Chondrocyte (in vitro differentiated cells): ENCODE measurements at regions not wholly inside any gene's neighbourhood (a gene's known extent, or its start where the extent isn't known, plus 50 kb on each side); places are given as distances from the start of the nearest gene placed in this dataset.

ENCODE experiments used
- DNase-seq: peaks from one replicate; pipeline ENCODE4 v3.0.0; 2021; ENCODE audit warnings: mixed read lengths, low spot score
- H3K27ac Mint-ChIP-seq: one replicate; pipeline ENCODE4 v1.8.0; 2021; ENCODE audit warnings: mild to moderate bottlenecking, moderate library complexity, mixed read lengths; ENCODE audit not compliant: unreplicated experiment
- H3K27me3 Mint-ChIP-seq: 2 replicates; pipeline ENCODE4 v1.8.0; 2021; ENCODE audit warnings: low read depth, mixed read lengths
- H3K36me3 Mint-ChIP-seq: 2 replicates; pipeline ENCODE4 v1.8.0; 2021; ENCODE audit warnings: low read depth, mixed read lengths
- H3K4me1 Mint-ChIP-seq: 2 replicates; pipeline ENCODE4 v1.8.0; 2021; ENCODE audit warnings: low read depth, mild to moderate bottlenecking, mixed read lengths
- H3K4me3 Mint-ChIP-seq: one replicate; pipeline ENCODE4 v1.8.0; 2021; ENCODE audit warnings: mild to moderate bottlenecking, moderate library complexity, mixed read lengths; ENCODE audit not compliant: unreplicated experiment
- H3K9me3 Mint-ChIP-seq: 2 replicates; pipeline ENCODE4 v1.8.0; 2021; ENCODE audit warnings: low read depth, mixed read lengths
- TF ChIP-seq, protein P1 (sequence below): fragments of 200-600 bp; sonication (generic); IDR thresholded peaks from 2 replicates; pipeline ENCODE4 v1.5.0; 2021; ENCODE audit warnings: antibody characterized with exemption, mild to moderate bottlenecking, moderate library complexity

DNA sequence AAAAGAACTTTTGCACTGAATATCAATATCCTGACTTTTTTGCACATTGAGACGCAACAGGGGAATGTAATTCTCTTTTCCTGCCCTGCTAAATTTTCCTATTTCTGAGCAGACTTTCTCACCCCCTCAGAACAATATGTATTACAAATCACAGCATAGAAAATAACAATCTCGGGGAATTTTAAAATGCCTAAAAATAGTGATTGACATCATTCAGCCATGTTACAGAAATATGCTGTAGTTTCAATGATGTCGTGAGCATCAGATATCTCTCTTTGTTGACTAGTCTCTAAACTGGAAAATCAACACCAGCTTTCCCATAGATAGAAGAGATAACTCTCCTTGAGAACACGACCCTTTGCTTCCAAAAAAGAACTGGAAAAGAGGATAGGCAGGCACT is 166.7 kb downstream of the ZDHHC21 start:
- Mint-ChIP-seq H3K9me3 (no peaks in the 10 kb centered on the region), H3K4me3 (no peak overlapping the region), H3K36me3 (no peaks in the 10 kb centered on the region), H3K27ac (no peak overlapping the region), H3K4me1 (no peaks in the 10 kb centered on the region), H3K27me3 (no peaks in the 10 kb centered on the region)
- DNase-seq, result no peak
- TF ChIP-seq, protein P1, sequence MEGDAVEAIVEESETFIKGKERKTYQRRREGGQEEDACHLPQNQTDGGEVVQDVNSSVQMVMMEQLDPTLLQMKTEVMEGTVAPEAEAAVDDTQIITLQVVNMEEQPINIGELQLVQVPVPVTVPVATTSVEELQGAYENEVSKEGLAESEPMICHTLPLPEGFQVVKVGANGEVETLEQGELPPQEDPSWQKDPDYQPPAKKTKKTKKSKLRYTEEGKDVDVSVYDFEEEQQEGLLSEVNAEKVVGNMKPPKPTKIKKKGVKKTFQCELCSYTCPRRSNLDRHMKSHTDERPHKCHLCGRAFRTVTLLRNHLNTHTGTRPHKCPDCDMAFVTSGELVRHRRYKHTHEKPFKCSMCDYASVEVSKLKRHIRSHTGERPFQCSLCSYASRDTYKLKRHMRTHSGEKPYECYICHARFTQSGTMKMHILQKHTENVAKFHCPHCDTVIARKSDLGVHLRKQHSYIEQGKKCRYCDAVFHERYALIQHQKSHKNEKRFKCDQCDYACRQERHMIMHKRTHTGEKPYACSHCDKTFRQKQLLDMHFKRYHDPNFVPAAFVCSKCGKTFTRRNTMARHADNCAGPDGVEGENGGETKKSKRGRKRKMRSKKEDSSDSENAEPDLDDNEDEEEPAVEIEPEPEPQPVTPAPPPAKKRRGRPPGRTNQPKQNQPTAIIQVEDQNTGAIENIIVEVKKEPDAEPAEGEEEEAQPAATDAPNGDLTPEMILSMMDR, result no peak

DNA sequence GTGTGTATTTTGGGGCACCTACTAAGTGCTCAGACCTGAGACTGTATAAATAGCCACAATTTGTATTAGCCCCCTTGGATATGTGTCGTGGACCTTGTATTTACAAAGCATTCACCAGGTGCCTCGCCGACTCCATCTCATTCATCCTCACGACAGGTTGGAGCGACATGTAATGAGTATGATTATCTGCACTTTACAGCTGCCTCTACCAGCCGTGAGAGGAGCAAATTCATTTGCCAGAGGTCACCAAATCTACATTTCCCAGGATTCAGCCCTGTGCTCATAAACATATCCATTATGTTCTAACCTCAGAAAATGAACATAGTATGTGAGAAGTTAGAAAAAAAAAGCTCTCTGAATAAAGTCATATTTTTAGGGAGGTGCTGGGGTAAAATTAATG is 167.4 kb downstream of the ZDHHC21 start:
- TF ChIP-seq, protein P1, result no peak
- H3K27ac Mint-ChIP-seq, result no peak overlapping the region
- no peak for DNase-seq
- no peaks in the 10 kb centered on the region for H3K36me3 Mint-ChIP-seq
- no peaks in the 10 kb centered on the region for H3K27me3 Mint-ChIP-seq
- no peaks in the 10 kb centered on the region for H3K4me1 Mint-ChIP-seq
- H3K4me3 Mint-ChIP-seq, result no peak overlapping the region
- no peaks in the 10 kb centered on the region for H3K9me3 Mint-ChIP-seq

DNA sequence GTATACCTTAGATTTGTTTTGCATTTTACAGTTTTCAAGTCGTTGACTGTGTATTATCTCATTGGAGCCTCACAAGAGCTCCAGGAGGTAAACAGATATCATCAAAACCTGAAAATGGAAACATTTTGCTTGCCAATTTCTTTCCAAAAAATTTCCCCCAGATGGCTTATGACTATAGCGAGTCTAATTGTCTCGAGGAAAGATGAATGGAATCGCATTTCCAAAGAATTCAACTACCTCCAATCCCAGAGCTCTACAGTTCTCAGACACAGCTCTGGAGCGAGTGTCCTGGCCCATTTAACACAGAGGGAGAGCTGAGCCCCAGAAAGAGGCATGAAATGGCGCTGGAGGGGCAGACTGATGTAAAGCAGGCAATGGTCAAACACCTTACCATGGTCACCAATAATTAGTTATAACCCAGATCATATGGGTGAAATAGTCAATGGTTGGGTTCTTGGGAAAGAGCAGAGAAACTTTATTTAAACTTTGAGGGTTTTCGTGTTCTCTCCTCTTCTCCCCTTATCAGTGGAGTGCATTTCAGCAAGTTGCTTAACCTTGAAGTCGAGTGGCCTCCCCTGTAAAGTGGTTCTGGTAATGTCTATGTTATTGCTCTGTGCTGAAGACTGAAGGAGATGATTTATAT is 168.2 kb downstream of the ZDHHC21 start:
- DNase-seq, result no peak
- Mint-ChIP-seq H3K27me3 (no peaks in the 10 kb centered on the region), H3K4me1 (peaks cover 6% of the 10 kb centered on the region), H3K36me3 (no peaks in the 10 kb centered on the region), H3K9me3 (no peaks in the 10 kb centered on the region), H3K4me3 (no peak overlapping the region), H3K27ac (no peak overlapping the region)
- TF ChIP-seq, protein P1, result no peak

DNA sequence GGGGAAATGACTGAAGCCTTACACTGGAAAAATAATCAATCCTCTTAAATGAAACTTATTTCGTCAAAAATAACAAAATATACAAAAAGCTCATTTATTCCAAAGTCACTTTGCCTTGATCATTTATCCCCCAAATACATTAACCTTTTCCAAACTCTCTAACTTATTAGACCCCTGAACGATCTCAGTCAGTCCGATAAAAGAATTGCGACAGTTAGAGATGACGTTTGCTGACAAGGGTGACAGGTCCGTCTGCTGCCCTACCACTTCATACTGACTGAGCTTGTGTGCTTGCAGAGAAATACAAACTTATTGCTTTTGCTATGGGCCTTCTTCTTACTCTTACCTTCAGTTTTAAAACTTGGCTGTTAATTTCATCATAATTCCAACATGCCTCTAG is 169.7 kb downstream of the ZDHHC21 start:
- peaks cover 7% of the 10 kb centered on the region for H3K4me1 Mint-ChIP-seq
- H3K27me3 Mint-ChIP-seq, result no peaks in the 10 kb centered on the region
- no peaks in the 10 kb centered on the region for H3K9me3 Mint-ChIP-seq
- no peak overlapping the region for H3K4me3 Mint-ChIP-seq
- no peaks in the 10 kb centered on the region for H3K36me3 Mint-ChIP-seq
- no peak overlapping the region for H3K27ac Mint-ChIP-seq
- no peak for DNase-seq
- TF ChIP-seq, protein P1, result no peak

DNA sequence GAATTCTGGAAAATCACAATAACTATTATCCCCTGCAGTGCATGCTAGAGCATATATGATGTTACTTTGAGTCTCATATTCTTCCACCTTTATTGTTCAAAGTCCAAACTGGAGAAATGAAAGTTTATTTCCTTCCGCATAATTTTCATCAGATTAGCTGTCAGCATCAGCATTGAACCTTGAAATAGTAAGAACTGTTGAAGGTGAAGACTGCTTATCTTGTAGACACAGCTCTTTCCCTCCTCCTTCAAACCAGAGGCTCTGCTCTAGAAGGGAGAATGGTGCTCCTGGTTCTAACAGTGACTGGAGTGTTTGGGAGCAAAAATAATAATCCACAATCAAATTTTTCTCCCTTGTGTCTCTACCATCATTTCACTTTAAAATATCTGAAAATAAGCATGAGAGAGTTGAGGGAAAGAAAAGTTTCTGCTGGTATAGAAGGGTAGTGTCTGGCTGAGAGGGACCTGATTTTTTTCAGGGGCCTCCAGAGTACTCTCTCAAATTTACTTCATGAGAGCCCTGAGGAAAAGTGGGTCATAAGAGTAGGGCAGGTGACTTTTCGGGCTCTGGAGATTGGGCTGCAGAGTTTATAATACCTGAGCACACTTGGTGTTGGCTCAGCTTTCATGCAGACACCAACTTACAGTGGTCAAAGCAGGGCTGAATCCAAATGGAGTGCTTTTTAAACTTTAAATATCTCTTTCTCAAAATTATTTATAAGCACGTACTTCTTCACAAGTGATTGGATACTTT is 170.4 kb downstream of the ZDHHC21 start:
- Mint-ChIP-seq H3K4me1 (peaks cover 7% of the 10 kb centered on the region), H3K36me3 (no peaks in the 10 kb centered on the region), H3K27ac (no peak overlapping the region), H3K9me3 (no peaks in the 10 kb centered on the region), H3K4me3 (no peak overlapping the region), H3K27me3 (no peaks in the 10 kb centered on the region)
- TF ChIP-seq, protein P1, result no peak
- DNase-seq, result no peak
